GM12892 (cell line): ENCODE measurements at regions not wholly inside any gene's neighbourhood (a gene's known extent, or its start where the extent isn't known, plus 50 kb on each side); places are given as distances from the start of the nearest gene placed in this dataset.

ENCODE experiments used
- POLR2A ChIP-seq: IDR thresholded peaks from 2 replicates; pipeline ENCODE4 v1.6.1; 2011; ENCODE audit warnings: low read depth, low read length, control low read depth
- POLR2AphosphoS5 ChIP-seq: IDR thresholded peaks from 2 replicates; pipeline ENCODE4 v1.6.1; 2011; ENCODE audit warnings: low read depth, low read length, control low read depth

- TF ChIP-seq POLR2A: no peak
- TF ChIP-seq POLR2AphosphoS5: no peak
Measured at GRCh38 chr16:52707676-52708337, 160.9 kb upstream of the TOX3 start.
